ENCODE measurements at regions not wholly inside any gene's neighbourhood (a gene's known extent, or its start where the extent isn't known, plus 50 kb on each side); places are given as distances from the start of the nearest gene placed in this dataset.

DNA sequence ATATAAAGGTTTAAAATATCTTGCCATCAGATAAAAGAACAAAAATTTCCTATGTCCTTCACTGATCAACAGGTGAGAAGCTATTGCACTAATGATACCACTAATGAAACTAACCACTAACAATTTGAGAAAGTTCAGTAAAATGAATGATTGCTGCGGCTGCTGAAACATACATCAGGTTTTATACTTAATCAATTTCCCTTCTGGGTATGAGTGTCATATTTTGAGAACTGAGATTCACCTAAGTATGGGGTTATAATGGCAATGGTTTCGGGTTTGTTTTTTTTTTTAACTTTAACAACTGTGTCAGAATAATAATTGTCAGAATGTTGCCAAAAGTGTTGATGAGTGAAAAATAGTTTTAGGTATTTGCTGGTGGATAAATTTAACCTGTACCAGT, 151.3 kb upstream of the SLC39A10 start:
- H3K36me3 ChIP-seq (ENCODE audit: control insufficient read depth, insufficient read depth, low read length): no peaks in the 10 kb centered on the region
- DNase-seq: no peak
- TF ChIP-seq, protein P1, sequence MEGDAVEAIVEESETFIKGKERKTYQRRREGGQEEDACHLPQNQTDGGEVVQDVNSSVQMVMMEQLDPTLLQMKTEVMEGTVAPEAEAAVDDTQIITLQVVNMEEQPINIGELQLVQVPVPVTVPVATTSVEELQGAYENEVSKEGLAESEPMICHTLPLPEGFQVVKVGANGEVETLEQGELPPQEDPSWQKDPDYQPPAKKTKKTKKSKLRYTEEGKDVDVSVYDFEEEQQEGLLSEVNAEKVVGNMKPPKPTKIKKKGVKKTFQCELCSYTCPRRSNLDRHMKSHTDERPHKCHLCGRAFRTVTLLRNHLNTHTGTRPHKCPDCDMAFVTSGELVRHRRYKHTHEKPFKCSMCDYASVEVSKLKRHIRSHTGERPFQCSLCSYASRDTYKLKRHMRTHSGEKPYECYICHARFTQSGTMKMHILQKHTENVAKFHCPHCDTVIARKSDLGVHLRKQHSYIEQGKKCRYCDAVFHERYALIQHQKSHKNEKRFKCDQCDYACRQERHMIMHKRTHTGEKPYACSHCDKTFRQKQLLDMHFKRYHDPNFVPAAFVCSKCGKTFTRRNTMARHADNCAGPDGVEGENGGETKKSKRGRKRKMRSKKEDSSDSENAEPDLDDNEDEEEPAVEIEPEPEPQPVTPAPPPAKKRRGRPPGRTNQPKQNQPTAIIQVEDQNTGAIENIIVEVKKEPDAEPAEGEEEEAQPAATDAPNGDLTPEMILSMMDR (IDR thresholded peaks at IDR 0.05; ENCODE audit: insufficient read depth in 1 of 2, low read depth in 1 of 2, low read length in 1 of 2, severe bottlenecking in 1 of 2, unreplicated experiment in 1 of 2): no peak
- H3K4me3 ChIP-seq (ENCODE audit: low read depth, low read length): no peak overlapping the region
- BruUV-seq (replicated peaks): no TSS peak
- H3K9me3 Mint-ChIP-seq (ENCODE audit: unreplicated experiment): peaks cover 9% of the 10 kb centered on the region
- peaks cover 6% of the 10 kb centered on the region; the same call in 1 of the 2 replicates for H3K9me3 ChIP-seq
- ChIA-PET POLR2A (no interaction called here), CTCF (interaction anchor here (0.6 kb wide), 1 partner anchor 433 kb away, joined by 3 read pairs; no protein-coding TSS in a partner anchor)
- H3K4me3 Mint-ChIP-seq (ENCODE audit: unreplicated experiment): no peak overlapping the region
- no peaks in the 10 kb centered on the region for H3K27me3 Mint-ChIP-seq (ENCODE audit: insufficient read depth, unreplicated experiment)
- H3K4me1 Mint-ChIP-seq (ENCODE audit: low read depth, unreplicated experiment): no peaks in the 10 kb centered on the region
- H3K36me3 Mint-ChIP-seq (ENCODE audit: insufficient read depth, unreplicated experiment): no peaks in the 10 kb centered on the region
- H3K4me1 ChIP-seq: no peaks in the 10 kb centered on the region
- no peaks in the 10 kb centered on the region; the same call in 1 of the 2 replicates for H3K27me3 ChIP-seq (replicated peaks; ENCODE audit: control insufficient read depth, insufficient read depth, low read length)
- intact Hi-C loops (cut with micrococcal nuclease; ENCODE audit: unreplicated experiment): no loop called here
- no peak overlapping the region for H3K27ac Mint-ChIP-seq (ENCODE audit: unreplicated experiment)

DNA sequence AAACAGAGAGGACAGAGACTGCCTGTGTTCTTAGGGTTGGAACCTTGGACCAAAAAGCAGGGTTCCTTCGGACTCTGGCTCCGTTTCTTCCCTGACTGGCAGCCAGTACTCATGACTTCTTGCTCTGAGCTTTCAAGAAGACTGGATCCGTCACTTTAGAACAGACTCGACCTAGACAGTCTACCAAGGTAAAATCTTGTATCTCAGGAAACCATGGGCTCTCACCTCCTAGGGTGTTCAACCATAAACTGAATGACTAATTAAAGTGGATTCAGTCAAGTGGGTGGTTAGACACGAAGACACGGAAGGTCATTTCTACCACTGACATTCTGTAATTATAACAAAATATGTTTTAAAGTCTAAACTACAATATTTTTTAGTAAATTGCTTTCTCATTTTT, 153.8 kb upstream of the SLC39A10 start:
- Mint-ChIP-seq H3K9me3 (ENCODE audit: unreplicated experiment) (peaks cover 9% of the 10 kb centered on the region), H3K36me3 (ENCODE audit: insufficient read depth, unreplicated experiment) (no peaks in the 10 kb centered on the region), H3K4me3 (ENCODE audit: unreplicated experiment) (no peak overlapping the region), H3K27me3 (ENCODE audit: insufficient read depth, unreplicated experiment) (no peaks in the 10 kb centered on the region), H3K27ac (ENCODE audit: unreplicated experiment) (no peak overlapping the region), H3K4me1 (ENCODE audit: low read depth, unreplicated experiment) (no peaks in the 10 kb centered on the region)
- BruUV-seq (replicated peaks): no TSS peak
- Histone ChIP-seq H3K9me3 (peaks cover 6% of the 10 kb centered on the region; the same call in 1 of the 2 replicates), H3K4me3 (ENCODE audit: low read depth, low read length) (no peak overlapping the region), H3K4me1 (no peaks in the 10 kb centered on the region), H3K27me3 (replicated peaks; ENCODE audit: control insufficient read depth, insufficient read depth, low read length) (no peaks in the 10 kb centered on the region), H3K36me3 (ENCODE audit: control insufficient read depth, insufficient read depth, low read length) (no peaks in the 10 kb centered on the region)
- intact Hi-C loops (cut with micrococcal nuclease; ENCODE audit: unreplicated experiment): no loop called here
- TF ChIP-seq, protein P1 (IDR thresholded peaks at IDR 0.05; ENCODE audit: insufficient read depth in 1 of 2, low read depth in 1 of 2, low read length in 1 of 2, severe bottlenecking in 1 of 2, unreplicated experiment in 1 of 2): no peak
- CTCF ChIA-PET: no interaction called here
- DNase-seq: no peak
- POLR2A ChIA-PET: no interaction called here

GRCh38 chr2:195501746-195502145, 155.3 kb upstream of the SLC39A10 start:
- Mint-ChIP-seq H3K27ac (ENCODE audit: unreplicated experiment) (no peak overlapping the region), H3K4me3 (ENCODE audit: unreplicated experiment) (no peak overlapping the region), H3K9me3 (ENCODE audit: unreplicated experiment) (peaks cover 1% of the 10 kb centered on the region), H3K27me3 (ENCODE audit: insufficient read depth, unreplicated experiment) (no peaks in the 10 kb centered on the region), H3K36me3 (ENCODE audit: insufficient read depth, unreplicated experiment) (no peaks in the 10 kb centered on the region), H3K4me1 (ENCODE audit: low read depth, unreplicated experiment) (no peaks in the 10 kb centered on the region)
- H3K9me3 ChIP-seq: peaks cover 3% of the 10 kb centered on the region; the same call in 1 of the 2 replicates
- H3K4me3 ChIP-seq (ENCODE audit: low read depth, low read length): no peak overlapping the region
- POLR2A ChIA-PET: no interaction called here
- BruUV-seq (replicated peaks): no TSS peak
- CTCF ChIA-PET: no interaction called here
- no peak for DNase-seq
- no peaks in the 10 kb centered on the region for H3K4me1 ChIP-seq
- H3K36me3 ChIP-seq (ENCODE audit: control insufficient read depth, insufficient read depth, low read length): no peaks in the 10 kb centered on the region
- TF ChIP-seq, protein P1 (IDR thresholded peaks at IDR 0.05; ENCODE audit: insufficient read depth in 1 of 2, low read depth in 1 of 2, low read length in 1 of 2, severe bottlenecking in 1 of 2, unreplicated experiment in 1 of 2): no peak
- no peaks in the 10 kb centered on the region for H3K27me3 ChIP-seq (replicated peaks; ENCODE audit: control insufficient read depth, insufficient read depth, low read length)
- intact Hi-C loops (cut with micrococcal nuclease; ENCODE audit: unreplicated experiment): no loop called here
